Chondrocyte (in vitro differentiated cells): ENCODE measurements at regions not wholly inside any gene's neighbourhood (a gene's known extent, or its start where the extent isn't known, plus 50 kb on each side); places are given as distances from the start of the nearest gene placed in this dataset.

Experiments
- DNase-seq: peaks from one replicate; pipeline ENCODE4 v3.0.0; 2021; ENCODE audit warnings: mixed read lengths, low spot score
- H3K27ac Mint-ChIP-seq: one replicate; pipeline ENCODE4 v1.8.0; 2021; ENCODE audit warnings: mild to moderate bottlenecking, moderate library complexity, mixed read lengths; ENCODE audit not compliant: unreplicated experiment
- H3K27me3 Mint-ChIP-seq: 2 replicates; pipeline ENCODE4 v1.8.0; 2021; ENCODE audit warnings: low read depth, mixed read lengths
- H3K36me3 Mint-ChIP-seq: 2 replicates; pipeline ENCODE4 v1.8.0; 2021; ENCODE audit warnings: low read depth, mixed read lengths
- H3K4me1 Mint-ChIP-seq: 2 replicates; pipeline ENCODE4 v1.8.0; 2021; ENCODE audit warnings: low read depth, mild to moderate bottlenecking, mixed read lengths
- H3K4me3 Mint-ChIP-seq: one replicate; pipeline ENCODE4 v1.8.0; 2021; ENCODE audit warnings: mild to moderate bottlenecking, moderate library complexity, mixed read lengths; ENCODE audit not compliant: unreplicated experiment
- H3K9me3 Mint-ChIP-seq: 2 replicates; pipeline ENCODE4 v1.8.0; 2021; ENCODE audit warnings: low read depth, mixed read lengths
- TF ChIP-seq, protein P1 (sequence below): fragments of 200-600 bp; sonication (generic); IDR thresholded peaks from 2 replicates; pipeline ENCODE4 v1.5.0; 2021; ENCODE audit warnings: antibody characterized with exemption, mild to moderate bottlenecking, moderate library complexity

DNA sequence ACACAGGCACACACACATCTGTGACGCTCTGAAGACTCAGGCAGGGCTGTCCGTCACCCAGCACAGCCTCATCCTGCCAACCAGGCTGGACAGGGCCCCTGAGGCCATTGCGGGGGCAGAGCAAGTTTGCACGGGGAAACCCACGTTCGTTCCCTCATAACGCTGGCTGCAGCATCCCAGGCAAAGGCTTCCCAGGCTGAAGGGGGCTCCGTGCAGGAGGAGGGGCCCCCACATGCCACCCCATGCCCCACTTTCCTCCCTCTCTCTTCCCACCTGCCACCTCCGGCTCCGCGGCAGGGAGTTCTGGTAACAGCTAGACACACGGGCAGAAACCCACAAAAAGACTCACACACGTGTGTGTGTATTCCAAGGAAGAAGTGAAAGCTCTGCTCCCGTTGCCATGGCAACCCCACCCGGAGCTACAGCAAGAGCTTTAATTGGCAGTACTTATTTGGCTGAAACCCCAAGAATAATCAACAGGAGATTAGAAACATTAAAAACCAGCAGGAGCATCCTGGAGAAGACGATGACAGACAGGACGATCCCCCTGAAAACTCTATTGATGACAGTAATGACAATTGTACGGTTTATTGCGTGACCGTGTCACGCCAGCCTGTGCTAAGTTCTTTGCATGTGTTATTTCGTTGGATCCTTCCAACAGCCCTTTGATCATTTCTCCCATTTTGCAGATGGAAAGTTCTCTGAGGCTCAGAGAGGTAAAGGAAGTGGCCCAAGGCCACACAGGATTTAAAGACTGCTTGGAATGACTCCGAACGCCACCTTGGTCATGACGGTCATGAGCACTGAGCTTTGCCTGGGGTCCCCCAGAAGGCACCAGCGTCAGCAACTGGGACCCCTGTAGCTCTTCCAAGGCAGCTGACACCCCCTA, 247.1 kb downstream of the NPHP4 start:
- no peak overlapping the region for H3K27ac Mint-ChIP-seq
- H3K36me3 Mint-ChIP-seq, result no peaks in the 10 kb centered on the region
- TF ChIP-seq, protein P1, sequence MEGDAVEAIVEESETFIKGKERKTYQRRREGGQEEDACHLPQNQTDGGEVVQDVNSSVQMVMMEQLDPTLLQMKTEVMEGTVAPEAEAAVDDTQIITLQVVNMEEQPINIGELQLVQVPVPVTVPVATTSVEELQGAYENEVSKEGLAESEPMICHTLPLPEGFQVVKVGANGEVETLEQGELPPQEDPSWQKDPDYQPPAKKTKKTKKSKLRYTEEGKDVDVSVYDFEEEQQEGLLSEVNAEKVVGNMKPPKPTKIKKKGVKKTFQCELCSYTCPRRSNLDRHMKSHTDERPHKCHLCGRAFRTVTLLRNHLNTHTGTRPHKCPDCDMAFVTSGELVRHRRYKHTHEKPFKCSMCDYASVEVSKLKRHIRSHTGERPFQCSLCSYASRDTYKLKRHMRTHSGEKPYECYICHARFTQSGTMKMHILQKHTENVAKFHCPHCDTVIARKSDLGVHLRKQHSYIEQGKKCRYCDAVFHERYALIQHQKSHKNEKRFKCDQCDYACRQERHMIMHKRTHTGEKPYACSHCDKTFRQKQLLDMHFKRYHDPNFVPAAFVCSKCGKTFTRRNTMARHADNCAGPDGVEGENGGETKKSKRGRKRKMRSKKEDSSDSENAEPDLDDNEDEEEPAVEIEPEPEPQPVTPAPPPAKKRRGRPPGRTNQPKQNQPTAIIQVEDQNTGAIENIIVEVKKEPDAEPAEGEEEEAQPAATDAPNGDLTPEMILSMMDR, result no peak
- H3K4me3 Mint-ChIP-seq, result no peak overlapping the region
- peaks cover 32% of the 10 kb centered on the region for H3K27me3 Mint-ChIP-seq
- no peaks in the 10 kb centered on the region for H3K9me3 Mint-ChIP-seq
- no peaks in the 10 kb centered on the region for H3K4me1 Mint-ChIP-seq
- no peak for DNase-seq

GRCh38 chr1:5744341-5744740, 247.9 kb downstream of the NPHP4 start:
- DNase-seq, result peak; percentile 38
- TF ChIP-seq, protein P1, result no peak
- H3K27ac Mint-ChIP-seq, result no peak overlapping the region

GRCh38 chr1:5743435-5744095, 248.7 kb downstream of the NPHP4 start:
- peaks cover 20% of the 10 kb centered on the region for H3K27me3 Mint-ChIP-seq
- no peaks in the 10 kb centered on the region for H3K36me3 Mint-ChIP-seq
- TF ChIP-seq, protein P1, result no peak
- H3K27ac Mint-ChIP-seq, result no peak overlapping the region
- H3K4me1 Mint-ChIP-seq, result no peaks in the 10 kb centered on the region
- H3K9me3 Mint-ChIP-seq, result no peaks in the 10 kb centered on the region
- peak; percentile 64 for DNase-seq
- H3K4me3 Mint-ChIP-seq, result no peak overlapping the region

More at GRCh38 chr1:5744341-5744740, 247.9 kb downstream of the NPHP4 start:
- Mint-ChIP-seq H3K4me1 (no peaks in the 10 kb centered on the region), H3K27me3 (peaks cover 27% of the 10 kb centered on the region), H3K4me3 (no peak overlapping the region), H3K9me3 (no peaks in the 10 kb centered on the region), H3K36me3 (no peaks in the 10 kb centered on the region)

GRCh38 chr1:5742801-5743200, 249.4 kb downstream of the NPHP4 start:
- DNase-seq, result peak; percentile 84
- H3K27ac Mint-ChIP-seq, result no peak overlapping the region
- H3K4me3 Mint-ChIP-seq, result no peak overlapping the region
- no peaks in the 10 kb centered on the region for H3K4me1 Mint-ChIP-seq
- H3K27me3 Mint-ChIP-seq, result peaks cover 18% of the 10 kb centered on the region
- no peaks in the 10 kb centered on the region for H3K9me3 Mint-ChIP-seq
- TF ChIP-seq, protein P1, result no peak
- no peaks in the 10 kb centered on the region for H3K36me3 Mint-ChIP-seq

DNA sequence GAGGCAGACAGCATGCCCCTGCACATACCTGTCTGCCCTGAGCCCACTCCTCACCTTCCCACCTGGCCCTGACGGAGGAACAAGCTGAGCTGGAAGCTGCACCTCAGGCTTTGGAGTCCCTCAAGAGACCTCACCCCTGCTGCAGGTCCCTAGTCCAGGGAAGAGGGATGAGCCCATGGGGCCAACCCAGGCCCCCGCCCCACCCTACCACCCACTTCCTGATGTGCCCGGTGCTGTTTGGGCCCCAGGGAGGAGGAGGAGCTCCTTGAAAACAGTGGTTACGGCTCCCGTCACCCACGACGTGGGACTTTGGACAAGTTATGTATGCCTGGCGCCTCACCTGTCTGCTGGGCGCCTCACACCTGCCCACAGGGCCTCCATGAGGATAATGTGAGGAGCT, 250.2 kb downstream of the NPHP4 start:
- Mint-ChIP-seq H3K9me3 (no peaks in the 10 kb centered on the region), H3K27me3 (peaks cover 17% of the 10 kb centered on the region), H3K4me3 (no peak overlapping the region), H3K27ac (no peak overlapping the region), H3K36me3 (no peaks in the 10 kb centered on the region), H3K4me1 (no peaks in the 10 kb centered on the region)
- TF ChIP-seq, protein P1, result no peak
- peak; percentile 51 for DNase-seq
